OCI-LY1 (cell line): ENCODE measurements at regions not wholly inside any gene's neighbourhood (a gene's known extent, or its start where the extent isn't known, plus 50 kb on each side); places are given as distances from the start of the nearest gene placed in this dataset.

ENCODE experiments used
- H2AFZ ChIP-seq: fragments of 200-600 bp; sonication (generic), shearing (Covaris generic); 2 replicates; pipeline ENCODE4 v1.6.0; 2014; ENCODE audit warnings: antibody characterized with exemption, mild to moderate bottlenecking, low read length
- H3F3A ChIP-seq: fragments of 200-600 bp; sonication (generic), shearing (Covaris generic); 2 replicates; pipeline ENCODE4 v1.6.0; 2014; ENCODE audit warnings: mild to moderate bottlenecking, antibody characterized with exemption, low read length, moderate library complexity; ENCODE audit not compliant: insufficient read depth
- H3K27ac ChIP-seq: fragments of 200-600 bp; sonication (generic); 2 replicates; pipeline ENCODE4 v1.5.1; 2014; ENCODE audit warnings: low read length, mixed run types, mild to moderate bottlenecking, low read depth; ENCODE audit not compliant: poor library complexity, severe bottlenecking
- H3K27me3 ChIP-seq: fragments of 200-600 bp; sonication (generic); 2 replicates; pipeline ENCODE4 v1.6.0; 2014; ENCODE audit warnings: antibody characterized with exemption, mild to moderate bottlenecking, low read length, moderate library complexity; ENCODE audit not compliant: insufficient read depth
- H3K36me3 ChIP-seq: fragments of 200-600 bp; sonication (generic); 2 replicates; pipeline ENCODE4 v1.6.1; 2014; ENCODE audit warnings: mild to moderate bottlenecking, antibody characterized with exemption, low read length, moderate library complexity, mixed read lengths; ENCODE audit not compliant: insufficient read depth
- H3K4me1 ChIP-seq: fragments of 200-600 bp; sonication (generic); 2 replicates; pipeline ENCODE4 v1.5.1; 2014; ENCODE audit warnings: mild to moderate bottlenecking, low read length, moderate library complexity; ENCODE audit not compliant: insufficient read depth, severe bottlenecking
- H3K4me2 ChIP-seq: fragments of 200-600 bp; sonication (generic), shearing (Covaris generic); 2 replicates; pipeline ENCODE4 v1.6.1; 2014; ENCODE audit warnings: low read length
- H3K4me3 ChIP-seq: fragments of 200-600 bp; sonication (generic); 2 replicates; pipeline ENCODE4 v1.5.1; 2014; ENCODE audit warnings: low read length, low read depth, mild to moderate bottlenecking, mixed read lengths; ENCODE audit not compliant: poor library complexity, severe bottlenecking
- H3K79me2 ChIP-seq: fragments of 200-600 bp; shearing (Covaris generic); 2 replicates; pipeline ENCODE4 v1.6.1; 2016; ENCODE audit warnings: mixed run types, low read length, mixed read lengths; ENCODE audit not compliant: insufficient read depth
- H3K9ac ChIP-seq: fragments of 200-600 bp; sonication (generic), shearing (Covaris generic); 2 replicates; pipeline ENCODE4 v1.6.1; 2014; ENCODE audit warnings: mild to moderate bottlenecking, low read length, mixed read lengths
- H3K9me2 ChIP-seq: fragments of 200-600 bp; sonication (generic), shearing (Covaris generic); 2 replicates; pipeline ENCODE4 v1.6.1; 2014; ENCODE audit warnings: low read depth, mild to moderate bottlenecking, low read length, mixed read lengths
- H3K9me3 ChIP-seq: fragments of 200-600 bp; shearing (Covaris generic); 2 replicates; pipeline ENCODE4 v1.6.1; 2014; ENCODE audit warnings: low read length, mixed read lengths
- H4K20me1 ChIP-seq: fragments of 200-600 bp; sonication (generic), shearing (Covaris generic); 2 replicates; pipeline ENCODE4 v1.6.0; 2016; ENCODE audit warnings: mild to moderate bottlenecking, low read length; ENCODE audit not compliant: insufficient read depth
- EZH2 ChIP-seq: fragments of 200-600 bp; sonication (generic), shearing (Covaris generic); IDR thresholded peaks from 2 replicates; pipeline ENCODE4 v1.8.0; 2017; ENCODE audit warnings: borderline replicate concordance, mixed run types, mild to moderate bottlenecking, antibody characterized with exemption, low read length, moderate library complexity, mixed read lengths
- TF ChIP-seq, protein P1 (sequence below): fragments of 200-600 bp; sonication (generic), shearing (Covaris generic); IDR thresholded peaks from 2 replicates; pipeline ENCODE4 v1.5.1; 2017; ENCODE audit warnings: mild to moderate bottlenecking, antibody characterized with exemption, low read length, moderate library complexity, mixed read lengths

DNA sequence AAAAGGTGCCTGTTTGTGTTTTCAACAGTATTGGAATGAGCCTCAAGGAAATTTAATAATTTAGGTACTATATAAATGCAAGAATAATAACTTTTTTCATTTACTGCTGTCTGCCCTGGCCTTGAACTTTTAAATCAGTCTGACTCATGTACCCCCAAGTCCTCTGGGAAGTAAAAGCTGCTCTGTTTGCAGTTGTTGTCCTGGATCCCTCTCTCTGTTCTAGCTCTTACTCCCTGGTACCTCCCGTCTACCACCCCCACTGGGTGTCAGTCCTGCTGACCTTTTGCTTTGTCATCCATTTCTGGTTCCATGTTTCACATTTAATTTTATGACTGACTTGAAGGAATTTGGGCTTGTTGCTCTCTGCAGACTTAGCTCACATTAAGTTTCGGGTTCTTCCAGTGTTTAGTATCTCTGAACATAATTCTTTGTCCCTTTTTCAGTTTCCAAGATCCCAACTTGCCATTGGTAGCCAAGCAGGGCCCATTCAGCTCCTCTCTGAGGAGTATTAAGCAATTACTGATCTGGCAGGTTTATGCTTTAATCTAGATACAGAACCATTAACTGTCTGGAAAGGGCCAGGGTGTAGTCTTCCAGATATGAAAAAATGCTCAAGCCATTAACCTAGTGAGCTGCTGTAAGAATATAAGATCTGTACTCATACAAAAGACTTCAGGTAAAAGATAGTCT is 208.7 kb upstream of the FAM3C start:
- Histone ChIP-seq H3F3A (no peaks in the 10 kb centered on the region), H3K9me2 (no peaks in the 10 kb centered on the region), H3K9ac (no peak overlapping the region), H3K27ac (no peak overlapping the region), H3K9me3 (no peaks in the 10 kb centered on the region), H3K36me3 (no peaks in the 10 kb centered on the region), H3K79me2 (no peaks in the 10 kb centered on the region), H4K20me1 (no peaks in the 10 kb centered on the region), H3K27me3 (no peaks in the 10 kb centered on the region), H2AFZ (no peak overlapping the region), H3K4me1 (no peaks in the 10 kb centered on the region), H3K4me2 (no peak overlapping the region), H3K4me3 (no peak overlapping the region)
- TF ChIP-seq, protein P1, sequence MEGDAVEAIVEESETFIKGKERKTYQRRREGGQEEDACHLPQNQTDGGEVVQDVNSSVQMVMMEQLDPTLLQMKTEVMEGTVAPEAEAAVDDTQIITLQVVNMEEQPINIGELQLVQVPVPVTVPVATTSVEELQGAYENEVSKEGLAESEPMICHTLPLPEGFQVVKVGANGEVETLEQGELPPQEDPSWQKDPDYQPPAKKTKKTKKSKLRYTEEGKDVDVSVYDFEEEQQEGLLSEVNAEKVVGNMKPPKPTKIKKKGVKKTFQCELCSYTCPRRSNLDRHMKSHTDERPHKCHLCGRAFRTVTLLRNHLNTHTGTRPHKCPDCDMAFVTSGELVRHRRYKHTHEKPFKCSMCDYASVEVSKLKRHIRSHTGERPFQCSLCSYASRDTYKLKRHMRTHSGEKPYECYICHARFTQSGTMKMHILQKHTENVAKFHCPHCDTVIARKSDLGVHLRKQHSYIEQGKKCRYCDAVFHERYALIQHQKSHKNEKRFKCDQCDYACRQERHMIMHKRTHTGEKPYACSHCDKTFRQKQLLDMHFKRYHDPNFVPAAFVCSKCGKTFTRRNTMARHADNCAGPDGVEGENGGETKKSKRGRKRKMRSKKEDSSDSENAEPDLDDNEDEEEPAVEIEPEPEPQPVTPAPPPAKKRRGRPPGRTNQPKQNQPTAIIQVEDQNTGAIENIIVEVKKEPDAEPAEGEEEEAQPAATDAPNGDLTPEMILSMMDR, result no peak
- TF ChIP-seq EZH2, result no peak

DNA sequence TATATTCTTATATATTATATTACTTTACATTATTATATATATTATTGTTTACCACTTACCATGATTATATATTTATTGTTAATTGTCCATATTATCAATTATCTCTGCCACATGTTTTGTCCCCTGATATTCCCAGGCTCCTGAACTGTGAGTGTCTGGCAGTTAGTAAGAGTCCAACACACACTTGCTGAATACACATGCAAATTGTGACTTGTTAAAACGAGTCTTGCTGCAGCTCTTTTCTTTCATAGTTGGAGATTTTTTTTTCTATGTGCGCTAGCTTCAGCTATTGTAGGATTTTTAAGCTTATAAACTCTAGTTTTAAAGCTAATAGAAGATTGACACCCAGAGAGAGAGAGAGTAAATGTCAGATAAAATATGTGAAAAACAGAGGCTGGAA is 207.8 kb upstream of the FAM3C start:
- no peaks in the 10 kb centered on the region for H3K36me3 ChIP-seq
- no peaks in the 10 kb centered on the region for H3K9me2 ChIP-seq
- no peak overlapping the region for H3K4me2 ChIP-seq
- H3K4me3 ChIP-seq, result no peak overlapping the region
- H3K27ac ChIP-seq, result no peak overlapping the region
- H3K9me3 ChIP-seq, result no peaks in the 10 kb centered on the region
- no peaks in the 10 kb centered on the region for H3F3A ChIP-seq
- no peak overlapping the region for H3K9ac ChIP-seq
- no peaks in the 10 kb centered on the region for H3K27me3 ChIP-seq
- TF ChIP-seq EZH2, result no peak
- TF ChIP-seq, protein P1, result no peak
- H2AFZ ChIP-seq, result no peak overlapping the region
- H4K20me1 ChIP-seq, result no peaks in the 10 kb centered on the region
- no peaks in the 10 kb centered on the region for H3K4me1 ChIP-seq
- H3K79me2 ChIP-seq, result no peaks in the 10 kb centered on the region

DNA sequence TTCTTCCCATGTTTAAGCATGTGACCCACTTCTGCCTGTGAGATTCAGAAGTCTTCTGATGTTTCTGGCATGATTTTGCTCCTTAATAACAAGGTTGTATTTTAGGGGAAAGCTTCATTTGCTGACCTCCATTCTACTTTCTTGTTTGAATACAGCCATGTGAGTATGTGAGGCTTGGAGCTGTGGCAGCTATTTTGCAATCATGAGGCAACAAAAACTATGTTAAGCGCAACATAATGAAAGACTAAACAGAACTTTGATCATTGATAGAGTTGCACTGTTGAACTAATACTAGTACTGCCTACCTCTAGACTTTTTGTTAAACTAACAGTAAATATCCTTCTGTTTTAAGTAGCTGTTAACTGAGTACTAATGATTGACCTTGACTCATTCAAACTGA is 203.8 kb upstream of the FAM3C start:
- H3F3A ChIP-seq, result no peaks in the 10 kb centered on the region
- no peaks in the 10 kb centered on the region for H3K27me3 ChIP-seq
- no peak overlapping the region for H3K4me3 ChIP-seq
- H3K4me1 ChIP-seq, result no peaks in the 10 kb centered on the region
- no peak overlapping the region for H2AFZ ChIP-seq
- H3K9ac ChIP-seq, result no peak overlapping the region
- H3K4me2 ChIP-seq, result no peak overlapping the region
- H3K79me2 ChIP-seq, result no peaks in the 10 kb centered on the region
- no peak for TF ChIP-seq EZH2
- TF ChIP-seq, protein P1, result no peak
- H4K20me1 ChIP-seq, result no peaks in the 10 kb centered on the region
- no peaks in the 10 kb centered on the region for H3K9me3 ChIP-seq
- no peaks in the 10 kb centered on the region for H3K36me3 ChIP-seq
- no peaks in the 10 kb centered on the region for H3K9me2 ChIP-seq
- no peak overlapping the region for H3K27ac ChIP-seq
